H1 (cell line): ENCODE measurements at regions not wholly inside any gene's neighbourhood (a gene's known extent, or its start where the extent isn't known, plus 50 kb on each side); places are given as distances from the start of the nearest gene placed in this dataset.

Experiments
- CTBP2 ChIP-seq: IDR thresholded peaks from 2 replicates; pipeline ENCODE4 v1.7.0; 2011; ENCODE audit warnings: borderline replicate concordance, mild to moderate bottlenecking, moderate library complexity, mixed read lengths, low read length; ENCODE audit not compliant: insufficient read depth, insufficient read length
- MAFK ChIP-seq: IDR thresholded peaks from 2 replicates; pipeline ENCODE4 v1.6.1; 2012; ENCODE audit warnings: low read depth, mild to moderate bottlenecking, improper control_type of control experiment, low read length
- PHF8 ChIP-seq: fragments of 200-600 bp; sonication (generic); conservative IDR thresholded peaks from 2 replicates; pipeline ENCODE4 v1.7.1; 2012; ENCODE audit warnings: low read depth, mild to moderate bottlenecking, inconsistent platforms, low read length, moderate library complexity
- SUZ12 ChIP-seq: fragments of 200-600 bp; sonication (generic); IDR thresholded peaks from 2 replicates; pipeline ENCODE4 v1.6.1; 2012; ENCODE audit warnings: mild to moderate bottlenecking, inconsistent platforms, low read length, moderate library complexity, mixed read lengths
- TCF12 ChIP-seq: IDR thresholded peaks from 2 replicates; pipeline ENCODE4 v1.6.1; 2011; ENCODE audit warnings: low read depth, mild to moderate bottlenecking, low read length
- TF ChIP-seq, protein P1 (sequence below): IDR thresholded peaks from 2 replicates; pipeline ENCODE4 v1.6.1; 2012; ENCODE audit warnings: low read length, inconsistent platforms

GRCh38 chr12:46898989-46899388 lies 73.2 kb upstream of the SLC38A4 start (continued):
- TF ChIP-seq SUZ12 (no peak), PHF8 (no peak), MAFK (no peak), TCF12 (no peak), CTBP2 (no peak)
- TF ChIP-seq, protein P1, sequence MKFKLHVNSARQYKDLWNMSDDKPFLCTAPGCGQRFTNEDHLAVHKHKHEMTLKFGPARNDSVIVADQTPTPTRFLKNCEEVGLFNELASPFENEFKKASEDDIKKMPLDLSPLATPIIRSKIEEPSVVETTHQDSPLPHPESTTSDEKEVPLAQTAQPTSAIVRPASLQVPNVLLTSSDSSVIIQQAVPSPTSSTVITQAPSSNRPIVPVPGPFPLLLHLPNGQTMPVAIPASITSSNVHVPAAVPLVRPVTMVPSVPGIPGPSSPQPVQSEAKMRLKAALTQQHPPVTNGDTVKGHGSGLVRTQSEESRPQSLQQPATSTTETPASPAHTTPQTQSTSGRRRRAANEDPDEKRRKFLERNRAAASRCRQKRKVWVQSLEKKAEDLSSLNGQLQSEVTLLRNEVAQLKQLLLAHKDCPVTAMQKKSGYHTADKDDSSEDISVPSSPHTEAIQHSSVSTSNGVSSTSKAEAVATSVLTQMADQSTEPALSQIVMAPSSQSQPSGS = no peak
